SIG-M5 (cell line): ENCODE measurements at regions not wholly inside any gene's neighbourhood (a gene's known extent, or its start where the extent isn't known, plus 50 kb on each side); places are given as distances from the start of the nearest gene placed in this dataset.
A peak's percentile ranks its signal among the peaks of the same experiment; 100 is the strongest.

ENCODE experiments used
- DNase-seq: peaks from one replicate; lab custom pipeline; 2025; lab: John Stamatoyannopoulos, UW

GRCh38 chr20:23253524-23253923 is 97.1 kb upstream of the NXT1 start:
- DNase-seq, result no peak

DNA sequence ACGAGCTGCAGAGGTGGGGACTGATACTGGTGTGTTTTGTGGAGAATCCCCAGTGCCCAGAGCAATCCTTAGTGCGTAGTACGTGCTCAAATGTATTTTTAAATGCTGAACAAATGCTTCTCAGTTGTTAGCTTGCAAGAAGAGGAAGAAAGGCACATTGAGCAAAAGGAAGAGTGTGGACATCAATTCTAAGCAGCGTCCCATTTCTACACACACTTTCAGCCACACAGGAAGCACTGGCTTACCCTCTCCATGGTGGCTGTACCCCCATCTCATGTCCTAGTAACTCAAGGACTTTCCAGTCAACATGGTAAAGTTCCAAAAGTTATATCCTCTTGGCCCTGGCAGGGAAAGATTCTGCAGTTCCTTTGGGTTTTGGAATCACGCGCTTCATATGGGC is 98.8 kb upstream of the NXT1 start:
- no peak for DNase-seq

- DNase-seq, result no peak
Measured at GRCh38 chr20:23249541-23249940, 101.0 kb upstream of the NXT1 start.

DNA sequence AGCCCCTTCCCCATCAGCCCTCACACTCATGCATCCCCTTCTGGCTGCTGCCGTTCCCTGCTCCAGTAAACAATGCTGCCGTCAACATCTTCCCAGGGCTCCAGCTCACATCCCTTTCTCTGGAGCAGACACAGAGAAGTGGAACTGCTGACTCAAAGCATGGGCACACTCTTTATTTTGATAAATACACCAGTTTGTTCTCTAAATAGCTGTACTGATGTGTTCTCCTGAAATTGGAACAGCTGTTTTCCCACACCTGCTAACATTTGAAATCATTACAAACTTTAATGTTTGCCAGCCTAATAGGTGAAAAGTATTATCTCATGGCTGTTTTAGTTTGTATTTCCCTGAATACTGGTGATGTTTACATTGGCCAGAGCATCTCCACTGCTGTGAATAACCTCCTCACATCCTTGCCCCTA is 102.1 kb upstream of the NXT1 start:
- DNase-seq, result no peak

GRCh38 chr20:23246717-23247664 is 103.6 kb upstream of the NXT1 start:
- no peak for DNase-seq

DNA sequence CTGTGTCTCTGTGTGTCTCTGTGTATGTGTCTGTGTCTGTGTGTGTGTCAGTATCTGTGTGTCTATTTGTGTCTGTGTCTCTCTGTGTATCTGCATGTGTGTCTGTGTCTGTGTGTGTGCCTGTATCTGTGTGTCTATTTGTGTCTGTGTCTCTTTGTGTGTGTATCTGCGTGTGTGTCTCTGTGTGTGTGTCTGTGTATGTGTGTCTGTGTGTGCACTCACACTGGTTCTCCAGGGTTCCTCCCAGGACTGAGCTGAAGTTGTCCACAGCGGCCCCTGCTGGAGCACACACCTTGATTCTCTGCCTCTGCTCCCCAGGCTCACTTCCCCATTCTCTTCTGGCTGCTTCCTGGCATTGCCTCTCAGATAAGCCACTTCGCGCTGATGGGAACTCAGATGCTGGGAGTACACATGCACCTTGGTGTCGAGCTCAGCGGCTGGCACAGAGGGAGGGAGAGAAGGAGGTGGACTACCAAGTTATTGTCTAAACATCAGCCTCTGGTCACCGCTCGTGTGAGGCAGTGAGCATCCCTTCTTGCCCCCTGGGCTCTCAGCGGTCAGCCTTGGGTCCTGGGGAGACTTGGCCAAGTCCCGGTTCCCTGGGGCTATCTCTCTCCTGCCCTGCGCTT is 104.9 kb upstream of the NXT1 start:
- peak; percentile 40 for DNase-seq

GRCh38 chr20:23244916-23245552 is 105.6 kb upstream of the NXT1 start:
- no peak for DNase-seq

DNA sequence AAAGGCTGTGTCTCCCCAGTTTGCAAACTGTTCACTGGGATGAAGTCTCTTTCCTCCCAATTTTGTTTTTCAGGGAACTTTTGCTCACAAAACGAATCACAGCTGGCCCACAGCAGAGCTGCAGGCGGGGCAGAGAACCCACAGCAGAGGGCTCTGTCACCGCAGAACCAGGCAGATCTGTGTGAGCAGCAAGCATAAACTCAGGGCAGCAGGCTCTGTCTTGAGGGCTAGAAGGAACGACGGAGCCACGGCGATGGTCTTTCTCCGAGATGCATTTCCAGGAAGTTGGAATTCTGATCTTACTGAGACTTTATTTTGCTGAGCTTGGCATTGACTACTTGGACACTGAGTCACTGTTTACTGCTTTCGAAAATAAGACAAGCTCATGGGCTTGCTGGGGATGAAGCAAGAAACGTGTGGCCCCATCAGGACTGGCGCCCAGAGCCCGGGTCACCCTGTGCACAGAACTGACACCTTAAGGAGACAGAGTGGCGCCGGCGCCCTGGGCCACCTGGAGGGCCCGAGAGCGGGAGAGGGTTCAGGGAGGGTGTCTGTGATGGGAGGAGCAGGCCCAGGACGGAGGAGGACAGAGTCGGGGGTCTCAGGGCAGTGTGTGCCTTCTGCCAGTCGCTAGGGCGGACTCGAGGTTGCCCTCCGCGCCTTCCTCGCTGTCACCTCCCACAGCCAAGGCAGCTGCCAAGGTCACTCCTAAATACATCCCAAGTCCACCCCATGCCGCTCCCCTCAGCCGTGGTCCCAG is 106.3 kb upstream of the NXT1 start:
- DNase-seq, result no peak

- DNase-seq, result no peak
Measured at GRCh38 chr20:23243791-23244155, 106.8 kb upstream of the NXT1 start.

DNA sequence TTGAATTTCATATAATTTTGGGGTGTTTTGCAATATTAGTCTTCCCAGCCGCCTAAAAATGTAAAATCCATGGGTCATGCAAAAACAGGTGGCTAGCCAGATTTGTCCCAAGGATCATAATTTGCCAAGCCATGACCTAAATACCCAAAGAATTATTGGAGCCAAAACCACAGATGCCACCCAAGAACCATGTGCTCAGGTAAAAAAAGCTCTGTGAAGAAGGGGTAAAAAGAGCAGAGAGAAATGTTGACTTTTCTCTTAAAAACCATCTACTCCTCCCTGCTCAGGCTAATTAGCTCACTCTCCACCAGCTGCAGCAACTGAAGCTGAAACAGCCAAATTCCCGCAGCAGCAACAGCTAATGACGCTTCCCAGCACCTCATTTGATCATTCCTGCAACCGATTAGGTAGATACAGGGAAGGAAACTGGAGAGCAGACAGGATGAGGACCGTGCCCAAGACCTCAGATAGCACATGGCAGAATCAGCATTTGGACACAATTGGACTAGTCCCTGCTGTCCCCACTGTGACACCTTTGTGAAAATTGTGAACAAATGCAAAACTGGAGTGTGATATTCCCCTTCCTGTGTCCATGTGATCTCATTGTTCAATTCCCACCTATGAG is 107.9 kb upstream of the NXT1 start:
- DNase-seq, result no peak

DNA sequence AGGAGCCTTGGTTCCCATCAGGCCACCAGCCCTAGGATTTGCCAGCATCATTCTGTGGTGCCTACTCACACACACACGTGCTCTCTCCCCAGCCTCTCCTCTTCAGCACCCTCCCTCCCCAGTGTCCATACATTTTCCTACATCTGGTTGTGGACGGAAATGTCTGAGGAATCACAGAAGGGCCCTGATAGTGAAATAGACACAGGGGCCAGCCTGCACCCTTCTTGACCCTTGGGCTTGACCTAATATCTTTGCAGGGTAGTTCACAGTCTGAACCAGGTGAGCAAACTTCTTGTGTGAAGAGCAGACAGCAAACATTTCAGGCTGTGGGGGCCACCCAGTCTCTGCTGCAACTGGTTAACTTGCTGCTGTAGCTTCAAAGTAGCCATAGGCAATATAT is 108.5 kb upstream of the NXT1 start:
- DNase-seq, result no peak

GRCh38 chr20:23241416-23241815 is 109.2 kb upstream of the NXT1 start:
- no peak for DNase-seq

GRCh38 chr20:23240519-23240918 is 110.1 kb upstream of the NXT1 start:
- no peak for DNase-seq

GRCh38 chr20:23237201-23237600 is 113.4 kb upstream of the NXT1 start:
- DNase-seq, result no peak

GRCh38 chr20:23235173-23236027 is 115.2 kb upstream of the NXT1 start:
- DNase-seq, result no peak

GRCh38 chr20:23234311-23235078 is 116.1 kb upstream of the NXT1 start:
- no peak for DNase-seq

GRCh38 chr20:23233341-23233740 is 117.2 kb upstream of the NXT1 start:
- DNase-seq, result no peak

GRCh38 chr20:23232679-23233308 is 117.8 kb upstream of the NXT1 start:
- no peak for DNase-seq

DNA sequence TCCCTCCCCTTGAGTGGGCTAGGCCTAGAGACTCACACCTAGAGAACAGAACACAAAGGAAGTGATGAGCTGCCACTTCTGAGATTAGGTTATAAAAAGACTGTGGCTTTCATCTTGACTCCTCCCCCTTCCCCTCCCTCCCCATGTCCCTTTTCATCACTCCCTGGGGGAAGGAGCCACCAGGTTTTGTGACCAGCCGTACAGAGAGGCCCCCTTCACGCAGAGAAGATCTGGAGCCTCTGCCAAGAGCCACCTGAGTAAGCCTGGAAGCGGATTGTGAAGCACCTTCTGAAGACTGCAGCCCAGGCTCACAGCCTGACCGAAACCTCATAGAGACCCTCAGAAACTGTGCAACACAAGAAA is 118.4 kb upstream of the NXT1 start:
- DNase-seq, result no peak
